ENCODE measurements at regions not wholly inside any gene's neighbourhood (a gene's known extent, or its start where the extent isn't known, plus 50 kb on each side); places are given as distances from the start of the nearest gene placed in this dataset.
A peak's percentile ranks its signal among the peaks of the same experiment; 100 is the strongest.

DNA sequence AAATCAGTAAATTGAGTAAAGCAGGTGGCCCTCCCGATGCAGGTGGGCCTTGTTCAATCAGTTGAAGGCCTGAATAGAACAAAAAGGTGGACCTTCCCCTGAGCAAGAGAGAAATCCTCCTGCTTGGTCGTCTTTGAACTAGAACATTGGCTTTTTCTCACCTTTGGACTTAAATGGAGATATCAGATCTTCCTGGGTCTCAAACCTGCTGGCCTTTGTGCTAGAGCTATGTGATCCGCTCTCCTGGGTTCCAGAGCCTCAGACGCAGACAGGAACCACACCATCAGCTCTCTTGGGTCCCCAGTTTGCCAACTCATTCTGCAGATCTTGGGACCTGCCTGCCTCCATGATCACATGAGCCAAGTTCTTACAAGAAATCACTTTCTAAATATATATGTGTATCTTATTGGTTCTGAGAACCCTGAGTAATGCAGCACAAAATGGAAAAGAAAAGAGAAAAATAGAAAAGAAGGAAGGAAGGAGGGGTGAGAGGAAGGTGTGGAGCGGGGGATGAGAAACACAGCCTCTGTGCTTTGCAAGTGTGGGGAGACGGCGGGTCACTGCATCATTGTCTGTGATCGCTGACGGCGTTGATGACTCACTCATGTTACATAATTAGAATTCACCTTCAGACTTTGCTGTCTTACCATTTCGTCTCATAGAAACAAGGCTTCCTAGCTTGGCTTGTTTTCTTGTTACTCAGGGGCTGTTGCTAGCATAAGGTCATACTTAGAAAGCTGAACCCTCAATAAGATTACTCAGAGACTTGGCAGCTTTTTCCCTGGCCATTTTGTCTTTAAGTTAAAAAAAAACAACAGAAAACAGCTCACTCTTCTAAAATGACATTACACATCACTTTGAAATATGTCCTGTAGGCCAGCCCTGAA is 85.7 kb upstream of the NEDD9 start:
- Histone ChIP-seq H3K4me3 (ENCODE audit: low read depth, low read length) (no peak overlapping the region), H3K27ac (peak overlapping the region; percentile 99)
- in situ Hi-C loops (cut with HindIII; ENCODE audit: low pct_ligation_motif_present, low sequenced_read_pairs), result no loop called here

DNA sequence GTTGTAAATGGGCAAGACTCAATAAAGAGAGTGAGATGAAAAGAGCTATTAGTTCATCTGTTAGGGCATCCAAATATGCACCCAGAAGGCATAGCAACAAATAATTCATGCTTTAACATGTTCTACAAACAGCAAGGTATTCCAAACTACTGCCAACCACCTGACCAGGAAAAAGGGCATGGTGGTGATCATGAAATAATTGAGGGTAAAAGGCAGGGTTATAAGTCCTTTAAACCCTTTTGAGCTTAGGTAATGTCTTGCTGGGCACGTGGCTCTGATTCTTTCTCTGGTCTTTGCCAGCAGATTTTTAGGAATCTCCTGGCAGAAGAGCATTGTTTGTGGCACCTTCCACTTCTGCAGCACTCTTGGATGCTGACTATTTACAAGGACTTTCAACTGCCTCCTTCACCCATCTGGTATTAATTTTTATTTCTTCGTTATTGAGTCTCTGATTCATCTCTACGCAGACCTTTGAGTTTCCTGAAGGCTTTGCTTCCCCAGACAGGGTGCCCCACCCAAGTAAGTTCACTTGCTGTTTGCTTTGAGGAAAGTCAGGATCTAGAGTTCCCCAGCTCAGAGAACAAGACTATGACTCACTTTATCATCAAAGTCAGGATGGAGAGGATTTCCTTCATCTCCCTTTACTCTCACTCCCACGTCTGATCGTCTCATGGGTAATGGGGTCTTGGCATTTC is 83.4 kb upstream of the NEDD9 start:
- Histone ChIP-seq H3K36me3 (replicated peaks) (no peaks in the 10 kb centered on the region), H3K27me3 (replicated peaks) (no peaks in the 10 kb centered on the region), H3K4me3 (ENCODE audit: low read depth, low read length) (no peak overlapping the region), H3K27ac (peak overlapping the region; percentile 99)
- peak; percentile 91 for DNase-seq
- in situ Hi-C loops (cut with HindIII; ENCODE audit: low pct_ligation_motif_present, low sequenced_read_pairs), result no loop called here
- TF ChIP-seq CTCF (IDR thresholded peaks at IDR 0.05; ENCODE audit: low read depth, low read length, missing control alignments), result no peak

More for the DNA sequence above, 85.7 kb upstream of the NEDD9 start:
- no peaks in the 10 kb centered on the region for H3K27me3 ChIP-seq (replicated peaks)
- H3K36me3 ChIP-seq (replicated peaks), result no peaks in the 10 kb centered on the region
- DNase-seq, result peak; percentile 99
- no peak for TF ChIP-seq CTCF (IDR thresholded peaks at IDR 0.05; ENCODE audit: low read depth, low read length, missing control alignments)

- no peak overlapping the region for H3K4me3 ChIP-seq (ENCODE audit: low read depth, low read length)
- in situ Hi-C loops (cut with HindIII; ENCODE audit: low pct_ligation_motif_present, low sequenced_read_pairs), result no loop called here
- TF ChIP-seq CTCF (IDR thresholded peaks at IDR 0.05; ENCODE audit: low read depth, low read length, missing control alignments), result no peak
- no peaks in the 10 kb centered on the region for H3K27me3 ChIP-seq (replicated peaks)
- H3K27ac ChIP-seq, result no peak overlapping the region
- DNase-seq, result no peak
- H3K36me3 ChIP-seq (replicated peaks), result no peaks in the 10 kb centered on the region
Observed at GRCh38 chr6:11313207-11313606, 80.7 kb upstream of the NEDD9 start.

- Histone ChIP-seq H3K27ac (no peak overlapping the region), H3K36me3 (replicated peaks) (no peaks in the 10 kb centered on the region), H3K27me3 (replicated peaks) (no peaks in the 10 kb centered on the region), H3K4me3 (ENCODE audit: low read depth, low read length) (no peak overlapping the region)
- in situ Hi-C loops (cut with HindIII; ENCODE audit: low pct_ligation_motif_present, low sequenced_read_pairs), result no loop called here
- TF ChIP-seq CTCF (IDR thresholded peaks at IDR 0.05; ENCODE audit: low read depth, low read length, missing control alignments), result no peak
- DNase-seq, result no peak
Observed at GRCh38 chr6:11311970-11312369, 79.5 kb upstream of the NEDD9 start.

DNA sequence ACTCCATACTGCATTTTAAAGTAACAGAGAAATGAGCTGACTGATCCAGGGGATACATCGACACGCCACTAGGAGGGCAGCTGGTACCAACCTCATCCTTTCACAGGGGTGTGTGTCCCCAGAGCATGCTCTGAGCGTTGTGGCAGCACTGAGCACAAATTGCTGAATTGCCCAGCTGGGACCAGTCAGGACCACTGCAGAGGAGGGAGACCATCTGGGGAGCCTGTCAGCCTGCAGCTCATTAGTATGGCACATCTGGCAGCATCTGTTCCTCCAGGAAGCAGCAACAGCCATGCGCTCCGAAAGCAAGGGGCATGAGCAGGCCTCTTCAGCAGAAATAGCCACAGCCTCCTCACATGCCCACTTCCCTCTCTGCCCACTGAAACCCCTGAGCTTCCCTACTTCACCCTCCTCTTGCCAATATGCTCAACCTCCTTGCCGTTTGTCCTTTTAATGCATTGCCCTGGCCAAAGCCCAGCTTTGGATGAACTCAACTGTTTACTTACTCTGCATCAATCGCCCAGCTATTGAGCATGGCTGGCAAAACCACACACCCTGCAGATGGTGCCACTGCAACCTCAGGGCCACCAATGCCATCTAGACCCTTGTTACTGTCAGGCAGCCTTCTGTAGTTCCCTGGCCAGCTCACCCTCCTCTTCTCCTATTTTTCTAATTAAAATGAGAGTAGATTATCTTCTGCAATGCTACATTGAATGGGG is 77.6 kb upstream of the NEDD9 start:
- no peak for DNase-seq
- Histone ChIP-seq H3K27me3 (replicated peaks) (no peaks in the 10 kb centered on the region), H3K4me3 (ENCODE audit: low read depth, low read length) (no peak overlapping the region), H3K27ac (no peak overlapping the region), H3K36me3 (replicated peaks) (no peaks in the 10 kb centered on the region)
- peak; percentile 10 for TF ChIP-seq CTCF (IDR thresholded peaks at IDR 0.05; ENCODE audit: low read depth, low read length, missing control alignments)
- in situ Hi-C loops (cut with HindIII; ENCODE audit: low pct_ligation_motif_present, low sequenced_read_pairs), result no loop called here

All from brain microvascular endothelial cell (primary cell).